ENCODE measurements at regions not wholly inside any gene's neighbourhood (a gene's known extent, or its start where the extent isn't known, plus 50 kb on each side); places are given as distances from the start of the nearest gene placed in this dataset.

DNA sequence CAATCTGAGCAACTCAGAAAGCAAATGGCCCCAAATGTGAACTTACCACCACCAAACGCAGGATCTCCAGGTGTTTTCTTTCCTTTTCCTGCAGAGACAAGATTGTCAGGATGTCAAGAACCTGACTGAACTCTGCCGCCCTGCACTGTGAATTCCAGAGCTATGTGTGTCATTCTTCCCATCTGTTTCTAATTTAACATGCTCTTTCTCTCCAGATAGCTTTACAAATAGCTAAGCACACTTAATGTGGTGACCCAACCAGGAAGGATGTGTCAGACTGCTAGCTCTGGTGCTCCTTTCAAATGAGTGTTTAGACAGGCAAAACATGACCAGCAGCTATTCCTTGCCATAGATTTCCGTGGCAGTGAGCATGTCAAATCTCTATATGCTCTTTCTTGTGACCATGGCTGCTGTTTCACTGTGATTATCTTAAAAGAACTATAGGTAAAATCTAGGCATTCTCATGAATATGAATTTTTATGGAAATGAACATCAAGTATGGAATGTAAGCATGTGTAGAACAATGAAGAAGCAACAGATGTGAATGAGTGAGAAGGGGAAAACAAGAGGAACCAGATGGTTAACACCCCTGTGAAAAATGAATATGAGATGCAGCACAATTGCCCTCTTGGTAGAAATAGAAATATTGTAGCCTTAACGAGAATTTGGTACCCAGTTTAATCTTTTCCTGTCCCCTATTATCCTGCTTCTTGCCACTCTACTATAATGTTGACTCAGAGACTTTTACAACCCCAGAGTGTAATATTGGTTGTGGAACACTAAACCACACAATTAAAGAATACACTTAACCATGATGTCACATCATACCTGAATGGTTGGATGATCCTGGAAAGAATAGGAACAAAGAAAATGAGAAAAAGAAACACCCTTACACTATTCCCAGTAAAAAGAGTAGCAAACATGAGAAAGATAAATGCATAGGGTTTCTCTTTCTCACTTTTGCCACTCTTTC lies 247.8 kb upstream of the DKK2 start:
- Histone ChIP-seq H3K4me3 (ENCODE audit: insufficient read depth, low read length, poor library complexity, severe bottlenecking) (no peak overlapping the region), H3K79me2 (ENCODE audit: insufficient read depth, low read length) (no peaks in the 10 kb centered on the region), H3F3A (ENCODE audit: insufficient read depth) (no peaks in the 10 kb centered on the region), H3K9me2 (replicated peaks; ENCODE audit: insufficient read depth, low read length) (no peaks in the 10 kb centered on the region), H3K27ac (ENCODE audit: low read depth, low read length) (no peak overlapping the region), H3K9me3 (ENCODE audit: insufficient read depth, low read length) (no peaks in the 10 kb centered on the region), H3K27me3 (ENCODE audit: low read length) (no peaks in the 10 kb centered on the region), H3K4me2 (ENCODE audit: low read depth, low read length, poor library complexity, severe bottlenecking) (no peak overlapping the region), H3K9ac (ENCODE audit: low read length) (no peak overlapping the region), H2AFZ (ENCODE audit: low read depth, low read length, severe bottlenecking) (no peak overlapping the region), H4K20me1 (ENCODE audit: low read depth, low read length) (no peaks in the 10 kb centered on the region), H3K36me3 (ENCODE audit: low read length) (no peaks in the 10 kb centered on the region)
- TF ChIP-seq EZH2phosphoT487 (conservative IDR thresholded peaks at IDR 0.05; ENCODE audit: low read length), result no peak
- TF ChIP-seq CTCF (IDR thresholded peaks at IDR 0.05; ENCODE audit: insufficient read depth, low read length, poor library complexity, severe bottlenecking), result no peak

GRCh38 chr4:107279733-107280132 lies 243.6 kb upstream of the DKK2 start:
- no peak overlapping the region for H3K27ac ChIP-seq (ENCODE audit: low read depth, low read length)

GRCh38 chr4:107278791-107279483 lies 242.8 kb upstream of the DKK2 start:
- Histone ChIP-seq H3K79me2 (ENCODE audit: insufficient read depth, low read length) (no peaks in the 10 kb centered on the region), H3K27ac (ENCODE audit: low read depth, low read length) (no peak overlapping the region), H3K36me3 (ENCODE audit: low read length) (no peaks in the 10 kb centered on the region), H3K9ac (ENCODE audit: low read length) (no peak overlapping the region), H4K20me1 (ENCODE audit: low read depth, low read length) (no peaks in the 10 kb centered on the region), H3K9me2 (replicated peaks; ENCODE audit: insufficient read depth, low read length) (no peaks in the 10 kb centered on the region), H3K9me3 (ENCODE audit: insufficient read depth, low read length) (no peaks in the 10 kb centered on the region), H3K27me3 (ENCODE audit: low read length) (no peaks in the 10 kb centered on the region), H3F3A (ENCODE audit: insufficient read depth) (no peaks in the 10 kb centered on the region), H3K4me3 (ENCODE audit: insufficient read depth, low read length, poor library complexity, severe bottlenecking) (no peak overlapping the region), H2AFZ (ENCODE audit: low read depth, low read length, severe bottlenecking) (no peak overlapping the region), H3K4me2 (ENCODE audit: low read depth, low read length, poor library complexity, severe bottlenecking) (no peak overlapping the region)
- TF ChIP-seq CTCF (IDR thresholded peaks at IDR 0.05; ENCODE audit: insufficient read depth, low read length, poor library complexity, severe bottlenecking), result no peak
- TF ChIP-seq EZH2phosphoT487 (conservative IDR thresholded peaks at IDR 0.05; ENCODE audit: low read length), result no peak

More at GRCh38 chr4:107279733-107280132, 243.6 kb upstream of the DKK2 start:
- H3K27me3 ChIP-seq (ENCODE audit: low read length), result no peaks in the 10 kb centered on the region
- H3K9me3 ChIP-seq (ENCODE audit: insufficient read depth, low read length), result no peaks in the 10 kb centered on the region
- no peak overlapping the region for H2AFZ ChIP-seq (ENCODE audit: low read depth, low read length, severe bottlenecking)
- no peak overlapping the region for H3K9ac ChIP-seq (ENCODE audit: low read length)
- H3K36me3 ChIP-seq (ENCODE audit: low read length), result no peaks in the 10 kb centered on the region
- no peak overlapping the region for H3K4me3 ChIP-seq (ENCODE audit: insufficient read depth, low read length, poor library complexity, severe bottlenecking)
- no peaks in the 10 kb centered on the region for H3F3A ChIP-seq (ENCODE audit: insufficient read depth)
- no peaks in the 10 kb centered on the region for H3K9me2 ChIP-seq (replicated peaks; ENCODE audit: insufficient read depth, low read length)
- H4K20me1 ChIP-seq (ENCODE audit: low read depth, low read length), result no peaks in the 10 kb centered on the region
- H3K79me2 ChIP-seq (ENCODE audit: insufficient read depth, low read length), result no peaks in the 10 kb centered on the region
- no peak overlapping the region for H3K4me2 ChIP-seq (ENCODE audit: low read depth, low read length, poor library complexity, severe bottlenecking)
- TF ChIP-seq EZH2phosphoT487 (conservative IDR thresholded peaks at IDR 0.05; ENCODE audit: low read length) (no peak), CTCF (IDR thresholded peaks at IDR 0.05; ENCODE audit: insufficient read depth, low read length, poor library complexity, severe bottlenecking) (no peak)

All from SU-DHL-6 (cell line).